IPS-NIHi7 (cell line): ENCODE measurements at regions not wholly inside any gene's neighbourhood (a gene's known extent, or its start where the extent isn't known, plus 50 kb on each side); places are given as distances from the start of the nearest gene placed in this dataset.

ENCODE experiments used
- DNase-seq: peaks from one replicate; pipeline ENCODE4 v3.0.0; 2012; ENCODE audit warnings: mixed read lengths; ENCODE audit errors: extremely low spot score

GRCh38 chr9:26394025-26394424, 498.6 kb downstream of the CAAP1 start:
- no peak for DNase-seq

DNA sequence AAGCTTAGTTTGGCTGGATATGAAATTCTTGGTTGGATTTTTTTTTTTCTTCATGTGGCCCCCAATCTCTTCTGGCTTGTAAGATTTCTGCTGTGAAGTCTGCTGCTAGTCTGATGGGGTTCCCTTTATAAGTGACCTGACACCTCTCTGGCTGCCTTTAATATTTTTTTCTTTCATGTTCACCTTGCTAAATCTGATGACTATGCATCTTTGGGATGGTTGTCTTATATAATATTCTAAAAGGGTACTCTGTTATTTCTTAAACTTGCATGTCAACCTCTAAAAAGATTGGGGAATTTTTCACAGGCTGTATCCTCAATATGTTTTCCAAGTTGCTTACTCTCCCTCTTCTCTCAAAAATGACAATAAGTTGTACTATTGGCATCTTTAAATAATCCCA, 500.0 kb downstream of the CAAP1 start:
- no peak for DNase-seq

DNA sequence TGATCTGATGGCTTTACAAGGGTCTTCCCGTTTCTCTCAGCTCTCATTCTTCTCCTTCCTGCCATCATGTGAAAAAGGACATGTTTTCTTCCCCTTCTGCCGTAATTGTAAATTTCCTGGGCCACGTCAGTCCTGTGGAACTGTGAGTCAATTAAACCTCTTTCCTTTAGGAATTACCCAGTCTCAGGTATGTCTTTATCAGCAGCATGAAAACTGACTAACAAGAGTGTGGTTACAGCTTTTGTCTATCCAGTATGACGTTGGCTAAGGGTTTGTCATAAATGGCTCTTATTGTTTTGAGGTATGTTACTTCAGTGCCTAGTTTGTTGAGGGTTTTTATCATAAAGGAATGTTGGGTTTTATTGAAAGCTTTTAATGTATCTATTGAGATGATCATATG, 501.6 kb downstream of the CAAP1 start:
- DNase-seq = no peak

DNA sequence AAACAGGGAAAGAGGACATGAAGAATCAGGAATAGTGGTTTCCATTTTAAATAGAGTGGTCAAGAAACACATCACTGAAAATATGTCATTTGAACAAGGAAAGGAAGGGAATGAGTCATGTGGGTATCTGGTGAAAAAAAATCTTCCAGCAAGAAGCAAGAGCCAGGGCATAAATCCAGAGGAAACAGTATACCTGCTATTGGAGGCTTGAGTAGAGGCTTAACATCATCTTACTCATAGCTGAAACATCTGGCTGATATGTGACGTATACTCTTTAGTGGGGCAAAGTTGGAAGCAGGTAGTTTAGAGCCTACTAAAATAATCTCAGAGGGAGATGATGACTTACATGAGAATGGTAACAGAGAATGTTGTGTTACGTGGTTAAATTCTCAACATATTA, 517.2 kb downstream of the CAAP1 start:
- no peak for DNase-seq

DNA sequence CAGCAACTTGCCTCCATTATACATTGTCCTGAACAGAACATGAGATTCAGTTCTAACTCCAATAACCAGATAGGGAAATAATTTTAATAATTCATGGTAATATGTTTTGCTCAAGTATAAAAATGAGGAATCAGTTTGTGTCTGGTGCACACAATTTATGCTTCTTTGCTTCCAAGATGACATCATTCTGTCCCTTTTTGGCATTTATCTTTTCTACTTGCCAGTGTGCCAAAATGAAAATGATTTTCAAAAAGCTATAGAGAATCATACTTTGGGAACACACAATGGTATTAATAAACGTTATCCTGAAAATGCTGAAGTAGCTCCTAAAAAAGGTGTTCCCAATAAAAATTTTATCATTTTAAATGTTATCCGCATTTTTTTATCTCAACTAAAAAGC, 519.0 kb downstream of the CAAP1 start:
- DNase-seq = no peak

DNA sequence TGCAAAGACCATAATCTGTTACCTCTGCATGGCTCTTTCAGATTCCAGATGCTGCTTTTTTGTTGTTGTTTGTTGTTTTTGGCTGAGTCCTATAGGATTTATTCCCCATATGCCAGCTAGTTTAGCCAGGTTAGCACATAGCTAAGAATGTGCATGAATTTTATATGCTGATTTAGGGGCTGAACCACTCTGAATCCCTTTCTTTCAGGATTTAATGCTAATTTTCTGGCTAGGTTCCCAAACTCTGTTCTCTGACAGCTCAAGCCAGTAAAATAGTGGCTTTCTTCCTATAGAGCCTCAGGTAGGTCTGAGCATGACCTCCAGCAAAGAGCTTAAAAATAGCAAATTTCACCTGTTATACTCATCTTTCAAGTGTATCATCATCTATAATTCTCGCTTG, 521.4 kb downstream of the CAAP1 start:
- no peak for DNase-seq

DNA sequence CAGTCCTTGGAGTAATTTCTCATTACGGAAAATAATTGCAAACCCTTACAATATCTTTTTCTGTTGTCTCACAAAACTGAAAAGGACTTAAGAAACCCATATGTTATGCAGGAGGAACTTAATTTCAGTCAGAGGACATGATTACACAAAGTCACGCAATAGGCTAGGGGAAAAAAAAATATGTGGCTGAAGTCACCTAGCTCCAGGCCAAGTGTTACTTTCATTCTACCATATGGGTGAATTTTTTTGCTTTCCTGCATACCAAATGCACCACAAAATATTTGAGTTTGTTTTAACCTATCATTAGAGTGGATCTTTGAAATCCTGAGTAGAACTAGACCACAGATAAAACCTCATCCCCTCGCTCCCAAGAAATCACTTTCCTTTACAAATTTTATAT, 523.5 kb downstream of the CAAP1 start:
- no peak for DNase-seq

GRCh38 chr9:26368241-26368640, 524.4 kb downstream of the CAAP1 start:
- no peak for DNase-seq

GRCh38 chr9:26361010-26361409, 531.6 kb downstream of the CAAP1 start:
- DNase-seq = no peak

GRCh38 chr9:26358836-26359235, 533.8 kb downstream of the CAAP1 start:
- DNase-seq = no peak

- DNase-seq = no peak
Measured at GRCh38 chr9:26357803-26358344, 534.7 kb downstream of the CAAP1 start.

DNA sequence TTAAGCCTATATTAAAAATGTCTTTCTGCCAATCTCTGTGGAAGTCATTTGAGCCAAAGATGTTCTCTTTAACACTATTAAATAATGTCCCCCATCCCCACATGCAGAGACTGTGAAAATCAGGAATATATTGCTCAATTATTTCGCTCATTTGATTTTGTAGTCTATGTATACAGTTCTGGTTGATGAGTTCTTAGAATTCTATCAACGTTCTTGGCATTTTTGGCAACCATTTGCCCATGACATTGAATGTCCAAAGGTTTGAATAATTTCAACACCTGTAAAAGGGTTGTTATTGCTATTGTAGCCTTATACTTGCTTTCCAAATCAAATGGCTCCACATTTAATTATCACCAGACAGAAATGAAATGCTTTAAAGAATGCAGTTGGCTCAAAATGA, 536.1 kb downstream of the CAAP1 start:
- no peak for DNase-seq

- DNase-seq = no peak
Measured at GRCh38 chr9:26346942-26347477, 545.6 kb downstream of the CAAP1 start.

GRCh38 chr9:26341545-26341944, 551.1 kb downstream of the CAAP1 start:
- DNase-seq = no peak

DNA sequence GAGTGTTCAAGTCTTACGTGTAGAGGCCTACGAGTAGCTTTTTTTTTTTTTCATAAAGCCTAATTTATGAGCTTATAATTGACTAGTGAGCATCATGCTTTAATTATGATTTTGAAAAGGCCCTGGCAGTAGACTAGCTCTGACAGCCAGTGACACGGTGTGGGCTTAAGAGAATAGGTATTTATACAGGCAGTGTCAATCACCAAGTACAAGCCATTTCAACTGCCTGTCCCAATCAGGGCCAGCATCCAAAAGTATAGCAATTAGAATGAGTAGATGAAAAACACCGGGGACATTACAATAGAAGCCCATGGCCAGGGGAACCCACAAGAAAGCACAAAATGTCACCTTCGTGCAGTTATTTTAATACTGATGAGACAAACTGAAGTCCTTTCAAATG, 552.8 kb downstream of the CAAP1 start:
- no peak for DNase-seq

DNA sequence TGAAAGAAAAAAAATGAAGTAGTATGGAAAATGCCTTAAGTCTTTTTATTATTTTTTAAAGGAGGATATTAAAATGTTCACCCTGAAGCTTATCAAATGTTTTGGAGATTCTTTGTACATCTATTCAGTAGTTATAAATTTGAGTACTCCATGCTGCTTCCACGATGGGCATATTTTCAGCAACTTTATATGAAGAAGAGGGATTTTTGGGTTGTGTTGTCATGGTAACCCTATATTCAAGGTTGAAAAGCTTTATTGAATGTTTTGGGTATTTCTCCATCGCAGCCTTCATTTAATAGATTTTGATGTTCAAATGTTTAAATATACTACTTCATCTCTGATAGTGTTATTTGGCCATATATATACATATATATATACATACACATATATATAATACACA, 557.5 kb downstream of the CAAP1 start:
- DNase-seq = no peak

DNA sequence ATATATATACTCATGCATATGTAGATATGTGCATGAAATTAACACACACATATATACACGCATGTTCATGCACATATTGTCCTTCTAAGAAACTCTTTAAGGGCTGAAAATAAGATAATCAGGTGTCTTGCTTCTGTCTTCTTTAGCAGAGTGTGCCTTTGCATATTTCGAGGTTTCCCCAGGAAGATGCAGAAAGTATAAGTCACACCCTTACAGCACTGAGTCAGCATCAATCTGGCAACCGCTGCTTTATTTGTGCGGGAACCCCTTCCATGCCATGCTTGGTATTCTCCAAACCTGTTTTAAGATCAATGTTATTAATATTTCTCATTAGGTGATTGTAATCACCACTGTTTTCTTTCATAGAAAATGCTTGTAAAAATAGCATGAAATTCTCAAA, 557.9 kb downstream of the CAAP1 start:
- DNase-seq = no peak

DNA sequence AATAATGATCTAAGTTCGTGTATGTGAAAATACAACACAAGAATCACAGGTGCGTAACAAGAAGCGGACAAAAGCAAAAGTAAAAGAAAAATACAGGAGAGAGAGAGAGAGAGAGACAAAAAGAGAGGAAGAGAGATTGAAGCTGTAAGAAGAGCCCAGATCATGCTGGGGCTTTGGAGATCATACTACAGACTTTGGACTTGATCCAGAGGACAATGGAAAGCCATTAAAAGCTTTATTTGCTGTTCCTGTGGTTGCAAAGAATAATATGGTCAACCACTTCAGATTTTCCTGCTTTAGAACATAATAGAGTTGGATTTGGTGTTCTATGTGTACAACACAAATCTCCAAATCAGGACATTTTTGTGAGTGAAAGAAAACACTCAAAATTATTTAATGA, 561.4 kb downstream of the CAAP1 start:
- DNase-seq = no peak

DNA sequence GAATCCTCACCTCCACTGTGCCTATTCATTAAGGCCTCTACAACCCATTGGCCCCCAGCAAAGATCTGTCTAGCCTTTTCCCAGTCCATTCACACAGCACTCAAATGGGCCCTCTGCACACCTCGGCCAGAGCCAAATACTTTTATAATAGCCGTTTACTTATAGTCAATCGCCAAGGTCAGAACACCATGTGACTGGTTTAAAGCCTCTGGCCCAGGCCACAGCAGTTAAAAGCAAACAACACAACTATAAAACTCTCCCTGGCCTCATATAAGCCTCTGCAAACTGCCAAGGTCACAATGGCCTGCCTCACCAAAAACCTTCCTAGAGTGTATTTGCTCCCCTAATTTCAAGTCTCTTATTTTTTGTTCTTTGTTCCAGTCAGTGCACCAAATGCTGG, 562.6 kb downstream of the CAAP1 start:
- DNase-seq = no peak

GRCh38 chr9:26326563-26326962, 566.0 kb downstream of the CAAP1 start:
- DNase-seq = peak; percentile 44

DNA sequence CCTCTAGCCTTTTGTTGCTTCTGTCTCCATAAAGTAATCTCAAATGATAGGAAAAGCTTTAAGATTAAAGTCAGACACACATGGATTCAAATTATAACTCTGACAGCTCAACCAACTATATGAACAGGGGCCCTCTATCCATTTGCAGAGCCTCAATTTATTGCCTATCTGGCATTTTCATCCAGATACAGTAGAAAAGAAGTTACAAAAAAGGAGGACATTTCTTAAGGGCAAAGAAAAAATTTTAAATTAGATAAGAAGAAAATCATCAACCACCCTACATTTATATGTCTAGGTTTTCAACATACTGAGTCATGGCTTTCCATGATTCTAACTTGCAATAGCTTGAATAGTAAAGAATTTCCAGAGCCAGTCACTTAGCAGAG, 567.2 kb downstream of the CAAP1 start:
- DNase-seq = no peak

DNA sequence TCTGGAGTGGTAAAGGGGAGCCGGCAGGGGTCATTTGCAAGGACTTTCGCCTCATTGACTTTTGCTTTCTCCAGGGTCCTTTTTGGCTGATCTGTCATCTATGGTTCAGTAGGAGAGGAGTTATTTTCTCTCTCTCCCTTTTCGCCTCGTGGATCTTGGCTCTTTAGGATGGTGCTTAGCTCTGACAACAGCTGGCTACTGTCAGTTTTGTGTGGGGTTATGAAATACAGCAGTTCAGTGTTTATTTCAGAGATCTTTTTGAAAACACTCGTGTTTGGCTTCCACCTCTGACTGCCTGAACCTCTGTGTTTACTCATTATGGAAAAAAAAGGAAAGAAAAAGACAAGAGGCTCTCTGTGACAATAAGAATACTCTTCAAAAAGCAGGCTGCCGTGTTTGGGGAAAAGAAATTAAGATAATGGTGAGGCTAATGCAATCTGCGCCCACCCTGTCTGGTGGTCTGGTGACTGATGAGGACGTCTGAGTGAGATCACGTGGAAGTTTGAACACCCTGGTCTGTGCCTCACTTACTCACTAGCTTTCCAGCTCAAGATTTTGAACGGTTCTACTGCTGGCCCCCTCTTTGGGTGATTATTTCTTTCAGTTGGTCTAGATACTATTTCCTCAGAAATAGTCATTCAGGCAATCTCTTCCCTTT, 567.7 kb downstream of the CAAP1 start:
- no peak for DNase-seq

GRCh38 chr9:26321935-26322334, 570.7 kb downstream of the CAAP1 start:
- no peak for DNase-seq

DNA sequence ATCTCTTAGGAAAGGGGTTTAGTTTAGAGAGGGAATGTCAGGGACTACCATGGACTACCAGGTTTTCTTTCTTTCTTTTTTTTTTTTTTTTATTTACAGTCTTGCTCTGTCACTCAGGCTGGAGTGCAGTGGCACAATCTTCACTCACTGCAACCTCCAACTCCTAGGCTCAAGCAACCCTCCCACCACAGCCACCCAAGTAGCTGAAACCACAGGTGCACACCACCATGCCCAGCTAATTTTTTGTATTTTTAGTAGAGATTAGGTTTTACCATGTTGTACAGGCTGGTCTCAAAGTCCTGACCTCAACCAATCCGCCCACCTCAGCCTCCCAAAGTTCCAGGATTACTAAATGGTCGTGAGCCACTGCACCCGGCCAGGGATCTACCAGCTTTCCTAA, 572.7 kb downstream of the CAAP1 start:
- no peak for DNase-seq
